ENCODE measurements at regions not wholly inside any gene's neighbourhood (a gene's known extent, or its start where the extent isn't known, plus 50 kb on each side); places are given as distances from the start of the nearest gene placed in this dataset.
"Not testable (repeated sequence)": the region's sequence is repeated elsewhere in the genome, so short reads cannot be mapped to it uniquely, and the experiment has no call there.

- TF ChIP-seq, protein P1, sequence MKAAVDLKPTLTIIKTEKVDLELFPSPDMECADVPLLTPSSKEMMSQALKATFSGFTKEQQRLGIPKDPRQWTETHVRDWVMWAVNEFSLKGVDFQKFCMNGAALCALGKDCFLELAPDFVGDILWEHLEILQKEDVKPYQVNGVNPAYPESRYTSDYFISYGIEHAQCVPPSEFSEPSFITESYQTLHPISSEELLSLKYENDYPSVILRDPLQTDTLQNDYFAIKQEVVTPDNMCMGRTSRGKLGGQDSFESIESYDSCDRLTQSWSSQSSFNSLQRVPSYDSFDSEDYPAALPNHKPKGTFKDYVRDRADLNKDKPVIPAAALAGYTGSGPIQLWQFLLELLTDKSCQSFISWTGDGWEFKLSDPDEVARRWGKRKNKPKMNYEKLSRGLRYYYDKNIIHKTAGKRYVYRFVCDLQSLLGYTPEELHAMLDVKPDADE (IDR thresholded peaks at IDR 0.05): no peak
- no peak for TF ChIP-seq ZNF114 (CRISPR knock-in tag; IDR thresholded peaks at IDR 0.05)
- TF ChIP-seq CREB1 (CRISPR knock-in tag; IDR thresholded peaks at IDR 0.05; ENCODE audit: low read depth): no peak
- no peak for TF ChIP-seq EZH2phosphoT487 (IDR thresholded peaks at IDR 0.05; ENCODE audit: unreplicated experiment)
- no peak for TF ChIP-seq STAT1 (IDR thresholded peaks at IDR 0.05; ENCODE audit: unreplicated experiment)
- no peak for TF ChIP-seq POLR2AphosphoS5 (IDR thresholded peaks at IDR 0.05; ENCODE audit: low read depth)
These were observed 165.9 kb upstream of the VIPR2 start (continued) for GRCh38 chr7:159310457-159311171.

DNA sequence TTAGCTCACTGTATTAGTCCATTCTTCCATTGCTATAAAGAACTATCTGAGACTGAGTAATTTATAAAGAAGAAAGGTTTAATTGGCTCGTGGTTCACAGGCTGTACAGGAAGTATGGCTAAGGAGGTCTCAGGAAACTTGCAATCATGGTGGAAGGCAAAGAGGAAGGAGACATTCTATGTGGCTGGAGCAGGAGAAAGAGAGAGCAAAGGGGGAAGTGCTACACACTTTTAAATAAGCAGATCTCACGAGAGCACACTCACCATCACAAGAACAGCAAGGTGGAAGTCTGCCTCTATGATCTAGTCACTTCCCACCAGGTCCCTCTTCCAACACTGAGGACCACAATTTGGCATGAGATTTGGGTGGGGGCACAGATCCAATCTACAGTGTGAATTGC is 164.5 kb upstream of the VIPR2 start:
- H3K4me3 ChIP-seq; H3K4me1 Mint-ChIP-seq; DNase-seq (ENCODE audit: low spot score); H2AFZ ChIP-seq; H3K27me3 ChIP-seq (ENCODE audit: insufficient read depth); H3K27ac Mint-ChIP-seq; H3K36me3 ChIP-seq (ENCODE audit: insufficient read depth); H3K4me3 Mint-ChIP-seq; H3K9me2 ChIP-seq (ENCODE audit: insufficient read depth); H3K27me3 Mint-ChIP-seq (ENCODE audit: insufficient read depth, low read depth, poor library complexity); H3K4me2 ChIP-seq; H3F3A ChIP-seq (replicated peaks; ENCODE audit: low read depth); H3K27ac ChIP-seq (ENCODE audit: low read depth); H4K20me1 ChIP-seq (replicated peaks; ENCODE audit: insufficient read depth); ATAC-seq; H3K4me1 ChIP-seq (ENCODE audit: insufficient read depth); H3K79me2 ChIP-seq (replicated peaks; ENCODE audit: insufficient read depth): not testable (repeated sequence)
- H3K9me3 Mint-ChIP-seq: peaks cover 73% of the 10 kb centered on the region
- peaks cover 13% of the 10 kb centered on the region for H3K36me3 Mint-ChIP-seq (ENCODE audit: low read depth)

DNA sequence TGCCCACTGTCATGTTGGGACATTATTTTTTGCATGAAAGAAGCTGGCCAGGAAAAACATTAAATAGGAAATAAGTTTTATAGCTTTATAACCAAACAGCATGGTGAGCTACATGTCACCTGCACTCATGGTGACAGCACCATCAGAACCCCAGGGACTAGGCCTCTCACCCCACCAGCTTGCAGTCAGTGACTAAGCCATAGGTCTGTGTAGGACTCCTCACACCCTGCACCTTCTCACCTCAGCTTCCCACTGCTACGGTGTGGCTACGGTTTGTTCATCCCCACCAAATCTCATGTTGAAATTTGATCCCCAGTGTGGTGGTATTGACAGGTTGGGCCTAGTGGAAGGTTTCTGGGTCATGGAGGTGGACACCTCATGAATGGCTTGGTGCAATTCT is 161.3 kb upstream of the VIPR2 start:
- Mint-ChIP-seq H3K4me3 (no peak overlapping the region), H3K9me3 (peaks cover 80% of the 10 kb centered on the region), H3K27me3 (ENCODE audit: insufficient read depth, low read depth, poor library complexity) (no peaks in the 10 kb centered on the region), H3K36me3 (ENCODE audit: low read depth) (peaks cover 14% of the 10 kb centered on the region), H3K27ac (no peak overlapping the region), H3K4me1 (no peaks in the 10 kb centered on the region)
- no peak for ATAC-seq
- Histone ChIP-seq H2AFZ (no peak overlapping the region), H3K4me1 (ENCODE audit: insufficient read depth) (no peaks in the 10 kb centered on the region), H3K4me3 (no peak overlapping the region), H3K36me3 (ENCODE audit: insufficient read depth) (no peaks in the 10 kb centered on the region), H3K79me2 (replicated peaks; ENCODE audit: insufficient read depth) (no peaks in the 10 kb centered on the region), H3K27ac (ENCODE audit: low read depth) (no peak overlapping the region), H3F3A (replicated peaks; ENCODE audit: low read depth) (no peaks in the 10 kb centered on the region), H4K20me1 (replicated peaks; ENCODE audit: insufficient read depth) (no peaks in the 10 kb centered on the region), H3K9me2 (ENCODE audit: insufficient read depth) (no peaks in the 10 kb centered on the region), H3K27me3 (ENCODE audit: insufficient read depth) (no peaks in the 10 kb centered on the region), H3K4me2 (no peak overlapping the region)
- DNase-seq (ENCODE audit: low spot score): no peak
- no peak for TF ChIP-seq JUNB (IDR thresholded peaks at IDR 0.05; ENCODE audit: unreplicated experiment)
- no peak for TF ChIP-seq EZH2 (IDR thresholded peaks at IDR 0.05; ENCODE audit: low read depth, unreplicated experiment)
- TF ChIP-seq POLR2AphosphoS5 (IDR thresholded peaks at IDR 0.05; ENCODE audit: low read depth): no peak
- TF ChIP-seq, protein P1 (IDR thresholded peaks at IDR 0.05): no peak
- TF ChIP-seq ZNF114 (CRISPR knock-in tag; IDR thresholded peaks at IDR 0.05): no peak
- no peak for TF ChIP-seq CREB1 (CRISPR knock-in tag; IDR thresholded peaks at IDR 0.05; ENCODE audit: low read depth)
- TF ChIP-seq ZNF462 (CRISPR knock-in tag; IDR thresholded peaks at IDR 0.05): no peak
- no peak for TF ChIP-seq EZH2phosphoT487 (IDR thresholded peaks at IDR 0.05; ENCODE audit: unreplicated experiment)

All from GM23338 (cell line).